Bronchial epithelial cell (primary cell): ENCODE measurements at regions not wholly inside any gene's neighbourhood (a gene's known extent, or its start where the extent isn't known, plus 50 kb on each side); places are given as distances from the start of the nearest gene placed in this dataset.
A peak's percentile ranks its signal among the peaks of the same experiment; 100 is the strongest.

Experiments
- DNase-seq: peaks from one replicate; pipeline ENCODE4 v3.0.0-alpha.2; 2010; ENCODE audit warnings: low read depth
- FAIRE-seq: peaks from 2 replicates; lab custom pipeline; 2011; peaks lifted over from hg19 to GRCh38; lab: Jason Lieb, UNC
- H3K27me3 ChIP-seq: 2 replicates; pipeline ENCODE4 v1.5.1; 2011; ENCODE audit warnings: low read length; ENCODE audit not compliant: control insufficient read depth, insufficient read depth
- H3K36me3 ChIP-seq: 2 replicates; pipeline ENCODE4 v1.5.1; 2011; ENCODE audit warnings: low read length; ENCODE audit not compliant: control insufficient read depth, insufficient read depth
- H3K4me3 ChIP-seq: 2 replicates; pipeline ENCODE4 v1.5.1; 2011; ENCODE audit warnings: mild to moderate bottlenecking, low read depth, low read length, control low read depth
- TF ChIP-seq, protein P1 (sequence below): IDR thresholded peaks from 2 replicates; pipeline ENCODE4 v1.5.1; 2011; ENCODE audit warnings: mild to moderate bottlenecking, moderate library complexity, low read length, control low read depth, inconsistent platforms; ENCODE audit not compliant: insufficient read depth, severe bottlenecking

DNA sequence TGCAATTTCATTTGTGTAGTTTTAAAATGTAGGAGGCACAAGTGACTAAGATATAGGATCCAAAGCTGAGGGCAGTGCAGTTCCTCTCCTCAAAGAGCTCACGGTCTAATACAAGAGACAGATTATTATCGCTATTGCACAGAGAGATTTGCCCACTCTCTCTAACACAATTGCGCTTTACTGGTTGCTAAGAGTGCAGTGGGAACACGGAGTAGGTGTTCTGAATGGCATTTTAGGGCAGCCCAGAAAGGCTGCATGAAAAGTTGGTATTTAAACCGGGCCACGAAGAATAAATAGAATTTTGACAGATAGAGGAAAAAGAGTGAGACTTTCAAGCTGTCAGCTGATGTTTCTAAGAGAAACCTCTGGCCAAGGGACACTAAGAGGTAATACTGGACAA lies 79.5 kb downstream of the BLID start:
- Histone ChIP-seq H3K27me3 (no peaks in the 10 kb centered on the region), H3K4me3 (no peak overlapping the region), H3K36me3 (no peaks in the 10 kb centered on the region)
- TF ChIP-seq, protein P1, sequence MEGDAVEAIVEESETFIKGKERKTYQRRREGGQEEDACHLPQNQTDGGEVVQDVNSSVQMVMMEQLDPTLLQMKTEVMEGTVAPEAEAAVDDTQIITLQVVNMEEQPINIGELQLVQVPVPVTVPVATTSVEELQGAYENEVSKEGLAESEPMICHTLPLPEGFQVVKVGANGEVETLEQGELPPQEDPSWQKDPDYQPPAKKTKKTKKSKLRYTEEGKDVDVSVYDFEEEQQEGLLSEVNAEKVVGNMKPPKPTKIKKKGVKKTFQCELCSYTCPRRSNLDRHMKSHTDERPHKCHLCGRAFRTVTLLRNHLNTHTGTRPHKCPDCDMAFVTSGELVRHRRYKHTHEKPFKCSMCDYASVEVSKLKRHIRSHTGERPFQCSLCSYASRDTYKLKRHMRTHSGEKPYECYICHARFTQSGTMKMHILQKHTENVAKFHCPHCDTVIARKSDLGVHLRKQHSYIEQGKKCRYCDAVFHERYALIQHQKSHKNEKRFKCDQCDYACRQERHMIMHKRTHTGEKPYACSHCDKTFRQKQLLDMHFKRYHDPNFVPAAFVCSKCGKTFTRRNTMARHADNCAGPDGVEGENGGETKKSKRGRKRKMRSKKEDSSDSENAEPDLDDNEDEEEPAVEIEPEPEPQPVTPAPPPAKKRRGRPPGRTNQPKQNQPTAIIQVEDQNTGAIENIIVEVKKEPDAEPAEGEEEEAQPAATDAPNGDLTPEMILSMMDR = no peak
- FAIRE-seq = no peak
- no peak for DNase-seq

DNA sequence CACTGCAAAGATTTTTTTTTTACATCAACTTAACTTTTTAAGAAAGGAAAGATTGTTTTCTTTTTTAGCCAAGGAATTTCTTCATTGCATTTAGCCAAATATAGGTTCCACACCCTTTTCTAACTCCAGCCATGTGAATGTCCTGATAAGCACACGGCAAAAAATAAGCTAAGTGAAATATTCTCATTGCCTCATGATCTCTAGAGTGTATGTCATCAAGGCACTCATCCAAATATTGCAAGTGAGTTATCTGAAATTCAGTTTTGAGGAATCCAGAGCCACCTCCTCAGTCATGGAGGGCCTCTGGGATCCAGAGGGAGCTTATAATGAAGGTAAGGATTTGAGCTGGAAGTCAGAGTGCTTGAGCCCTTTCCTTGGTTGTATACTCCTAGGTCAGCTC lies 80.0 kb downstream of the BLID start:
- DNase-seq = no peak
- no peaks in the 10 kb centered on the region for H3K27me3 ChIP-seq
- TF ChIP-seq, protein P1 = no peak
- no peak for FAIRE-seq
- H3K36me3 ChIP-seq = no peaks in the 10 kb centered on the region
- no peak overlapping the region for H3K4me3 ChIP-seq

DNA sequence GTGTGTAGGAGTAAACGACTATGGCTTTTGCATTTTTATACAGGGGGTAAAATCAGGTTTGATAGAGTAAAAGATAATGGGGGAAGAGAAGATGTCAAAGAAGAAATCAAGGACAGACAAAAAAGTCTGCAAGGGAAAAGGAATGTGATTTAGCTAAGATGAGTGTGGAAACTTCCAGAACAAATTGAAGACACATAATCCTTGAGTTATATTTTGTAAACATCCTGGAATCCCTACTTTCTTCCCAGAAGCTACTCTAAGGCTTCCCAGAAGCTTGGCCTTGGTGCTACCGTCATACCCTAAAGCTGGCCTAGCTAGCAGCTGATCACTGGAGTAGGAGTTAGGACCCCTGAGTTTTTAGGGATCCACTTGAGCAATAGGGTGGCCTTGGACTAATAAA lies 82.4 kb downstream of the BLID start:
- DNase-seq = no peak

DNA sequence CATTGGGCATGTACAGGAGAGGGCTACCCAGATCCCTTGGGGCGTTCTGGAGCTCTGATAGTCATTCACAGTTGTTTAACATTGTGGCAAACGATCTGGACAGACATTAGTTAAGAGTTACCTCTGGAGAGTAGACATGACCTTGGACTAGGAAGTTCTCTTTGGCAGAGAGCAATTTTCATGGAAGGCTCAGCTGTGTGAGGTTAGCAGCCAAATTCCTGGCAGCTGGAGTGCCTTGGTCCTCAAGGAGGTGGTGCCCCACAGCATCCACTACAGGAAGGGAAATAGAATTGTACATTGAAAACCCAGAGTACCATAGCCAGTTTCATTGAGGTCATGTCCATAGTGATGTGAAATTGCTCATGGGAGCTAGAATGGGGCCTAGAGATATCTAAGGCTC lies 82.8 kb downstream of the BLID start:
- TF ChIP-seq, protein P1 = no peak
- peak; percentile 7 for FAIRE-seq
- H3K27me3 ChIP-seq = no peaks in the 10 kb centered on the region

More for the DNA sequence above, 82.4 kb downstream of the BLID start:
- no peak for FAIRE-seq
- Histone ChIP-seq H3K36me3 (no peaks in the 10 kb centered on the region), H3K27me3 (no peaks in the 10 kb centered on the region), H3K4me3 (no peak overlapping the region)
- TF ChIP-seq, protein P1 = no peak

DNA sequence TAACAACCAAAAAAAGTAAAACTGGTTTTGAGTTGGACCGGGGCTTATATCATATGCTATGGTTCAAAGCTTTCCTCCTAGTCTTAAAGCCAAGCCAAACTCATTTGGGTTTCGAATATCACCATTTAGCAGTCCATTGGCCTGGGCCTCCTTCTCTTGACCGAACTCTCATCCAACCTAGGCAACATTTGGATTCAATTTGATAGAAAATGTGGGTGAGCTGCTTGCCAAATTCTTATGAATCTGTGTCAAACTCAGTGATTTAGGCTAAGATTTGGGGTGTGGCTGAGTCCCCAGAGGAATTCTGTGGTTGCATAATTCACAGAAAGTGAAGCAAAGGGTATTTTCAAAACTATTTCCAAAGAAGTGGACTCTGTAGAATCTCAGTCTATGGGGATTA lies 83.7 kb downstream of the BLID start:
- Histone ChIP-seq H3K36me3 (no peaks in the 10 kb centered on the region), H3K4me3 (no peak overlapping the region), H3K27me3 (no peaks in the 10 kb centered on the region)
- FAIRE-seq (peak; percentile 83), DNase-seq (no peak)
- TF ChIP-seq, protein P1 = no peak

More for the DNA sequence above, 82.8 kb downstream of the BLID start:
- H3K36me3 ChIP-seq = no peaks in the 10 kb centered on the region
- DNase-seq = no peak
- H3K4me3 ChIP-seq = no peak overlapping the region

DNA sequence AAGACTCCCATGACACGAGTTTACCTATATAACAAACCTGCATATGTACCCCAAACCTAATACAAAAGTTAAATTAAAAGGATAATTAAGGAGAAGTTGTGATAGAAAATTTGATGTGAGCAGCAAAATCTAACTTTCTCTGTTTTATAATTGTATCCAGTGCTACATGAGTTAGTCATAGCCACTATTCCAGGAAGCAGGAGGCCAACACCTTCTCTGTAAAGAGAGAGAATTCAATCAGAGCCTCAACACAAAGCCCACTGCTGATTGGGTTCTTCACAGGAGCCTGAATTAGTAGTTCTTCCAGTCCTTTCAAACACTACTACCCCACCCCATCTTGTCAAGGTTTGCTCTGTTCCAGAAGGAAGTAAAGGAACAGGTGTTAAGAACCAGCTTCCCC lies 84.2 kb downstream of the BLID start:
- Histone ChIP-seq H3K27me3 (no peaks in the 10 kb centered on the region), H3K4me3 (no peak overlapping the region), H3K36me3 (no peaks in the 10 kb centered on the region)
- TF ChIP-seq, protein P1 = no peak
- FAIRE-seq = no peak
- DNase-seq = no peak
